Fibroblast of gingiva (primary cell): ENCODE measurements at regions not wholly inside any gene's neighbourhood (a gene's known extent, or its start where the extent isn't known, plus 50 kb on each side); places are given as distances from the start of the nearest gene placed in this dataset.
A peak's percentile ranks its signal among the peaks of the same experiment; 100 is the strongest.
"Not testable (repeated sequence)": the region's sequence is repeated elsewhere in the genome, so short reads cannot be mapped to it uniquely, and the experiment has no call there.

Source experiments
- DNase-seq: peaks from one replicate; pipeline ENCODE4 v3.0.0-alpha.2; 2011; ENCODE audit warnings: low read depth

DNA sequence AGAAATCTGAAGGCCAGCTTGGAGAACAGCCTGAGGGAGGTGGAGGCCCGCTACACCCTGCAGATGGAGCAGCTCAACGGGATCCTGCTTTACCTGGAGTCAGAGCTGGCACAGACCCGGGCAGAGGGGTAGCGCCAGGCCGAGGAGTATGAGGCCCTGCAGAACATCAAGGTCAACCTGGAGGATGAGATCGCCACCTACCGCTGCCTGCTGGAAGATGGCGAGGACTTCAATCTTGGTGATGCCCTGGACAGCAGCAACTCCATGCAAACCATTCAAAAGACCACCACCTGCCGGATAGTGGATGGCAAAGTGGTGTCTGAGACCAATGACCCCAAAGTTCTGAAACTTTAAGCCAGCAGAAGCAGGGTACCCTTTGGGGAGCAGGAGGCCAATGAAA lies 318.4 kb downstream of the ZFHX3 start:
- not testable (repeated sequence) for DNase-seq

- no peak for DNase-seq
These were observed 319.4 kb downstream of the ZFHX3 start for GRCh38 chr16:72728516-72728915.

GRCh38 chr16:72727565-72727964 lies 320.4 kb downstream of the ZFHX3 start:
- DNase-seq, result no peak

DNA sequence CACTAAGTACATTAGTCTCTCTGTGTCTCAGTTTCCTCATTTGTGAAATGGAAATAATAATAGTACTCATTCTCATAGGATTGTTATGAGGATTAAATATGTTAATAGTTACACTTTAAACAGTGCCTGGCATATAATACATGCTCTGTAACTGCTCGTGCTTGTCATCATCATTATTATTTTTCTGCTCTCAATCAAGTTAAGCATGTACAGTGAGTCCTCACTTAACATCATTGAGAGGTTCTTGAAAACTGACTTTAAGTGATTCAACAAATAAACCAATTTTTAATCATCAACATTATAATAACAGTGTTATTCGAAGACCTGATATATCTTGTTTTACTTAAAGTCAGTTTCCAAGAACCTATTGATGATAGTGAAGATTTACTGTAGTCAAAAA lies 322.3 kb downstream of the ZFHX3 start:
- DNase-seq, result no peak

GRCh38 chr16:72723781-72724180 lies 324.1 kb downstream of the ZFHX3 start:
- peak; percentile 45 for DNase-seq

- DNase-seq, result no peak
These were observed 325.4 kb downstream of the ZFHX3 start for GRCh38 chr16:72722552-72722951.

DNA sequence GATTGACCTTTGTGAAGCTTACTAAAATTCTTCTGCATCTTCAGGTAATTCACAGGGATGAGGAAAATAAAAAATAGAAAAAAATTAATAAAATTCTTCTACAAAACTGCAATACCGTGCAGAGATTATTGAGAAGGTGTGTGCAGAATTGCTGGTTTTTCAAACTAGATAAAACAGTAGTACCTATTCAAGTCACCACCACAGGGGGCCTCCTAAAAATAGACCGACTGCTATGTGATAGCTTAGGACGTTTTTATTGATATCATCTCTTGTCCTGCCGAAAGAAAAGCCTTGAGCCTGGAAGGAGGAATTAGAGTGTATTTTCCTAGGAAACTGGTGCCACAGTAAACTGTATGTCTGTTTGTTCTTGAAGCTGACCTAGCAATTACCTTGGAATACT lies 325.9 kb downstream of the ZFHX3 start:
- no peak for DNase-seq

- DNase-seq, result peak; percentile 4
These were observed 332.7 kb downstream of the ZFHX3 start for GRCh38 chr16:72715267-72715666.

DNA sequence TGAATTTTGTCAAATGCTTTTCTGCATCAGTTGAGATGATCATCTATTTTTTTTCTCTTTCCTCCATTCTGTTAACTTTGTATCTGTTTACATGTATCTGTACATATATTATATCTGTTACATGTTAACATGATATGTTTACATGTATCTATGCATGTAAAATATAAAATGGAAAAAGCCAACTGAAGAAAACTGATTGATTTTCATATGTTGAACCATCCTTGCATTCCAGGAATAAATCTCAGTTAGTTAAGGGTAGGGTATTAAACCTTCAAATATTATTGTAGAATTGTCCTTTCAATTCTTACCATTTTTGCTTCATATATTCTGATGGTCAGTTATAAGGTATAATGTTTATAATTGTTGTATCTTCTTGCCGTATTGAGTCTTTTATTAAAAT lies 336.1 kb downstream of the ZFHX3 start:
- DNase-seq, result no peak

DNA sequence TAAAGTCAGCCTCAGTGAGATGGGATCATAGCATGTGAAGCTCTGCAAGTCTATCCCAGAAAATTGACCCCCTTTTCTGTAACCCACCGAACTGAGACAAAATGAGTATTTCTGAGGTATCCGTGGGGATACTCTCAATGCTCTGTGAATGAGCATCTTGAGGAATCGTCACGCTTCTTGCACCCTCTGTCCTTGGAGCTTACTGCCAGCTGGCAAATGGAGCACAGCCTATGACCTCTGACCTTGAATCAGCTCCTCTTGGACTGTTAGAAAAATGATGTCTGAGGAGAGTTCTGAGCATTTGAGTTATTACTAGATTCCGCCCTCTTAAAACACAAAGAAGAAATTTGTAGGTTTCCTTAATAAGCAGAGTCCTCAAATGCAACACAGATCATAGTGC lies 342.1 kb downstream of the ZFHX3 start:
- DNase-seq, result no peak

- no peak for DNase-seq
These were observed 343.1 kb downstream of the ZFHX3 start for GRCh38 chr16:72704746-72705372.

GRCh38 chr16:72689851-72690250 lies 358.1 kb downstream of the ZFHX3 start:
- no peak for DNase-seq

- no peak for DNase-seq
These were observed 367.2 kb downstream of the ZFHX3 start for GRCh38 chr16:72680732-72681131.

DNA sequence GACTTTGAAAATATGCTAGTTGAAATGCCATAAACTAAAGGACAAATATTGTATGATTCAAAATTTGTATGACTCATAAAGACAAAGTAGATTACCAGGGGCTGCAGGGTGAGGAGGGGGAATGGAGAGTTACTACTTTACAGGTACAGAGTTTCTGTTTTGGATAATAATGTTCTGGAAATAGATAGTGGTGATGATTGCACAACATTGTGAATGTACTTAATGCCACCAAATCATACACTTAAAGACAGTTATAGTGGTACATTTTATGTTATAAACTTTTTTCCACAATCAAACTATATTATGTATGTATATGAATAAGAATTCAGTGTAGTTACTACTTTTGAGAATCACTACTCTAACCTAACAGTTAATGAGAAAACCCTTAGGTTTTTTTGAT lies 368.1 kb downstream of the ZFHX3 start:
- DNase-seq, result no peak

DNA sequence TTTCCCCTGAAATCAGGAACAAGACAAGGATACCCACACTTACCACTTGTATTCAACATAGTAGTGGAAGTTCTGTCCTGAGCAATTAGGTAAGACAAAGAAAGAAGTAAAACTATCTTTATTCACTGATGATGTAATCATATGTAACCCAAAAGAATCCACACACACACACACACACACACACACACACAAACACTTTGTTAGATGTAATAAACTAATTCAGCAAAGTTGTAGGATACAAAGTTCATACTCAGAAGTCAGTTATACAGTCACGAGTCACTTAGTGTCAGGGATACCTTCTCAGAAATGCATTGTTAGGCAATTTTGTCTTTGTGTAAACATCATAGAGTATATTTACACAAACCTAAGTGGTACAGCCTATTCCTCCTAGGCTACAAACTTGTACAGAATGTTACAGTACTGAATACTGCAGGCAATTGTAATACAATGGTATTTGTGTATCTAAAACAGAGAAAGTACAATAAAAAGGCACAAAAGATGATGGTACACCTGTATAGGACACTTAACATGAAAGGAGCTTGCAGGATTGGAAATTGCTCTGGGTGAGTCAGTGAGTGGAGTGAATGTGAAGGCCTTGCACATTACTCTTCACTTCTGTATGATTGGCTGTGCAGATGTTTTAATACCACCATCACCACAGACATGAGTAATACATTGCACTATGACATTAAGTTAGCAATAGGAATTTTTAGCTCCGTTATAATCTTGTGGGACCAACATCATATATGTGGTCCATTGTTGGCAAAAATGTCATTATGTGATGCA lies 370.1 kb downstream of the ZFHX3 start:
- DNase-seq, result peak; percentile 61

- DNase-seq, result no peak
These were observed 374.8 kb downstream of the ZFHX3 start for GRCh38 chr16:72673118-72673517.

GRCh38 chr16:72666267-72666666 lies 381.7 kb downstream of the ZFHX3 start:
- DNase-seq, result no peak

GRCh38 chr16:72665701-72666100 lies 382.2 kb downstream of the ZFHX3 start:
- DNase-seq, result no peak

GRCh38 chr16:72664509-72665408 lies 383.2 kb downstream of the ZFHX3 start:
- peak; percentile 99 for DNase-seq

DNA sequence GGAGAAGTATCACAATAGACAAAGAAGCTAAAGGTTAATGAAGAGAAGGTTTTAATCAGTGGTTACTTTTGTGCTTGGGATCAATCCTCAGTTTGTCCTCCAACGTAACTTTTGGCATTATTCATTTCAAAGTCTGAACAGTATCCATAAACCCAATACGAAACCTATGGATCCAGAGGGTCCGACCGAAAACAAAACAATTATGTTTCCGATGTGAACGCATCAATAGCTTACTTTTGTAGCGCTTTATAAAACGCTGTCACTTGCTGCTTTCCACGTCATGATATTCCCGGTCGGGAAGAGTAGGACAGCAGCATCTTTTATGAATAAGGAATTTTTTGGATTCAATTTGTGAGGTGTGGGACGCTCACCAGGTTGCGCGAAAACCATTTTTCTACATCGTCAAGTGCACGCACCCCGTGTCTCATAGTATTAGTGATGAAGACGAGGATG lies 383.8 kb downstream of the ZFHX3 start:
- no peak for DNase-seq

DNA sequence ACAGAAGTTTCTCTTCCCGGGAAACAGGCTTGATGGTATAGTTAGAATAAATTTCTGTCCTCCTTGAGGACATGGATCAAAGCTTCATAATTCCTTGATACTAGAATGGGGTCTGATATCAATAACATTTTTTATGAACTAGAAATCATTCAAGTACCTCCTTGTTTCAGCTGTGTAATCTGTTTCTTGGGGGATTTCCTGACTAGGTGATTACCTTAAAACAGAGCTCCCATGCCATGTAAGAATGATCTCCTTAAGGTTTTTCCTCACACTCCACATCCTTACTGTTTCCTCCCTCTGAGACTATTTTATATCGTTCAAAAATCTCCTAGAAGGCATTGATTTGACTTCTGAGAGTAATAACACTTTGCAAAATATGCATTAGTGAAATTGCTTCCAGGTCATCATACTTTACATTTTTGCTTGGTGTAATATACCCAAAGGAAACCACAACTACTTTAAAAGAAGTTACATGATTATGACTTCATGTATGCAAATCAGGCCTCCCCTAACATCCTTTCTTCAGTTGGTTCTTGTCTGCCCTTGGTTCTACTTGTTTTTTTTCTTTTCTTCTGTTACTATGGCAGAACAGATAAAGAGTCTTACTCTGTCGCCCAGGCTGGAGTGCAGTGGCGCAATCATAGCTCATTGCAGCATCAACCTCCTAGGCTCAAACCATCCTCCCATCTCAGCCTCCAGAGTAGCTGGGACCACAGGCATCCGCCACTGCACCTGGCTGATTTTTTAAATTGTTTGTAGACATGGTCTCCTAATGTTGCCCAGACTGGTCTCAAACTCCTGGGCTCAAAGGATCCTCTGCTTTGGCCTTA lies 388.8 kb downstream of the ZFHX3 start:
- peak; percentile 22 for DNase-seq

- DNase-seq, result no peak
These were observed 390.1 kb downstream of the ZFHX3 start for GRCh38 chr16:72657791-72658190.
